GM10266 (cell line): ENCODE measurements at regions not wholly inside any gene's neighbourhood (a gene's known extent, or its start where the extent isn't known, plus 50 kb on each side); places are given as distances from the start of the nearest gene placed in this dataset.

Experiments
- DNase-seq: peaks from one replicate; pipeline ENCODE4 v3.0.0; 2012; ENCODE audit errors: extremely low spot score
- CTCF ChIP-seq: IDR thresholded peaks from 2 replicates; pipeline ENCODE4 v1.5.1; 2012; ENCODE audit warnings: mild to moderate bottlenecking, low read depth; ENCODE audit not compliant: control insufficient read depth, insufficient read depth; ENCODE audit errors: missing control alignments

GRCh38 chr3:177946048-177946447, 590.2 kb upstream of the KCNMB2 start:
- no peak for DNase-seq
- no peak for TF ChIP-seq CTCF

- no peak for TF ChIP-seq CTCF
- no peak for DNase-seq
Measured at GRCh38 chr3:177946497-177946896, 589.7 kb upstream of the KCNMB2 start.

- TF ChIP-seq CTCF: no peak
- no peak for DNase-seq
Measured at GRCh38 chr3:177946936-177947335, 589.3 kb upstream of the KCNMB2 start.

- TF ChIP-seq CTCF: no peak
- DNase-seq: no peak
Measured at GRCh38 chr3:177947901-177948300, 588.3 kb upstream of the KCNMB2 start.

GRCh38 chr3:177948716-177949425, 587.4 kb upstream of the KCNMB2 start:
- no peak for DNase-seq
- TF ChIP-seq CTCF: no peak

- no peak for DNase-seq
- TF ChIP-seq CTCF: no peak
Measured at GRCh38 chr3:177959188-177959587, 577.0 kb upstream of the KCNMB2 start.

- no peak for TF ChIP-seq CTCF
- no peak for DNase-seq
Measured at GRCh38 chr3:177960014-177960413, 576.2 kb upstream of the KCNMB2 start.
